Endothelial cell of umbilical vein (primary cell): ENCODE measurements at regions not wholly inside any gene's neighbourhood (a gene's known extent, or its start where the extent isn't known, plus 50 kb on each side); places are given as distances from the start of the nearest gene placed in this dataset.

Experiments used
- BruUV-seq: library from RNA; stranded (reverse); fragments of 400-500 nt; replicated peaks from 2 replicates; lab custom pipeline; 2021; lab: Mats Ljungman, UMichigan
- CTCF ChIA-PET: fragments of 300-600, 350-600 bp; sonication (Branson Sonifier 250); formaldehyde crosslinking; loops from one replicate; lab custom pipeline; 2021; ENCODE audit warnings: antibody characterized with exemption, inconsistent platforms; lab: Charles Lee
- POLR2A ChIA-PET: fragments of 300-600, 350-600 bp; sonication (Branson Sonifier 250); formaldehyde crosslinking; loops from one replicate; lab custom pipeline; 2021; ENCODE audit warnings: antibody characterized with exemption, inconsistent platforms; lab: Charles Lee
- DNase-seq: peaks from one replicate; pipeline ENCODE4 v3.0.0-alpha.2; 2011; ENCODE audit warnings: low read depth, low spot score
- FAIRE-seq: peaks from 2 replicates; lab custom pipeline; 2011; peaks lifted over from hg19 to GRCh38; lab: Jason Lieb, UNC
- H2AFZ ChIP-seq: 2 replicates; pipeline ENCODE4 v1.6.0; 2012; ENCODE audit warnings: low read depth, low read length, control low read depth, inconsistent platforms
- H3K27ac ChIP-seq: 2 replicates; pipeline ENCODE4 v1.5.1; 2011; ENCODE audit warnings: low read depth, mild to moderate bottlenecking, control low read depth, low read length, moderate library complexity; ENCODE audit not compliant: insufficient read depth
- H3K27me3 ChIP-seq, 2 experiments: 2 replicates each; pipeline versions ENCODE4 v1.6.0 to v1.6.1; 2011; ENCODE audit warnings: low read length in 2 of 2, mixed read lengths in 1 of 2; ENCODE audit not compliant: control insufficient read depth in 2 of 2, insufficient read depth in 2 of 2
- H3K36me3 ChIP-seq, 2 experiments: 2 replicates in 1 of 2; 3 replicates in 1 of 2; pipeline ENCODE4 v1.5.1; 2011; ENCODE audit warnings: low read length in 2 of 2, mild to moderate bottlenecking in 1 of 2, moderate library complexity in 1 of 2; ENCODE audit not compliant: control insufficient read depth in 2 of 2, insufficient read depth in 2 of 2; ENCODE audit errors: extremely low read depth in 1 of 2
- H3K4me1 ChIP-seq: 3 replicates; pipeline ENCODE4 v1.5.1; 2011; ENCODE audit warnings: mild to moderate bottlenecking, low read length; ENCODE audit not compliant: control insufficient read depth, insufficient read depth; ENCODE audit errors: extremely low read depth
- H3K4me2 ChIP-seq: 2 replicates; pipeline ENCODE4 v1.6.1; 2011; ENCODE audit warnings: low read length, control low read depth, mixed read lengths; ENCODE audit not compliant: insufficient read depth
- H3K4me3 ChIP-seq, 3 experiments: fragments of 200-600 bp in 1 of 3; sonication (generic), shearing (Covaris generic) in 1 of 3; replicated peaks in 1 of 3; 2 replicates each; pipeline ENCODE4 v1.5.1; 2011 to 2016; ENCODE audit warnings: control low read depth in 3 of 3, low read length in 3 of 3, mild to moderate bottlenecking in 2 of 3, inconsistent platforms in 1 of 3, low read depth in 1 of 3, moderate library complexity in 1 of 3; ENCODE audit not compliant: insufficient read depth in 1 of 3
- H3K79me2 ChIP-seq: 2 replicates; pipeline ENCODE4 v1.6.0; 2012; ENCODE audit warnings: low read length, inconsistent platforms; ENCODE audit not compliant: control insufficient read depth, insufficient read depth
- H3K9ac ChIP-seq: replicated peaks from 2 replicates; pipeline ENCODE3; 2011; ENCODE audit warnings: low read length, control low read depth; ENCODE audit not compliant: insufficient read depth; ENCODE audit errors: extremely low read depth
- H3K9me1 ChIP-seq: replicated peaks from 3 replicates; pipeline ENCODE4 v1.6.0; 2011; ENCODE audit warnings: mild to moderate bottlenecking, low read length; ENCODE audit not compliant: control insufficient read depth, insufficient read depth; ENCODE audit errors: extremely low read depth
- H3K9me3 ChIP-seq: replicated peaks from 2 replicates; pipeline ENCODE4 v1.5.1; 2012; ENCODE audit warnings: low read length, inconsistent platforms; ENCODE audit not compliant: control insufficient read depth, insufficient read depth
- H4K20me1 ChIP-seq: replicated peaks from 2 replicates; pipeline ENCODE3; 2011; ENCODE audit warnings: mild to moderate bottlenecking, low read length; ENCODE audit not compliant: control insufficient read depth, insufficient read depth; ENCODE audit errors: extremely low read depth
- EZH2 ChIP-seq: IDR thresholded peaks from 2 replicates; pipeline ENCODE4 v1.6.1; 2012; ENCODE audit warnings: borderline replicate concordance, low read depth, mild to moderate bottlenecking, moderate library complexity, low read length, inconsistent platforms; ENCODE audit not compliant: severe bottlenecking
- FOS ChIP-seq: IDR thresholded peaks from 2 replicates; pipeline ENCODE4 v1.6.1; 2011; ENCODE audit warnings: mild to moderate bottlenecking, low read length, moderate library complexity, borderline replicate concordance; ENCODE audit not compliant: insufficient read depth
- GATA2 ChIP-seq: IDR thresholded peaks from 2 replicates; pipeline ENCODE4 v1.7.0; 2011; ENCODE audit warnings: low read depth, mild to moderate bottlenecking, moderate library complexity, mixed read lengths, low read length; ENCODE audit not compliant: insufficient read length, insufficient read depth
- JUN ChIP-seq: IDR thresholded peaks from 2 replicates; pipeline ENCODE4 v1.6.1; 2011; ENCODE audit warnings: borderline replicate concordance, low read depth; ENCODE audit not compliant: insufficient read length, insufficient read depth
- MYC ChIP-seq: IDR thresholded peaks from one replicate; pipeline ENCODE4 v1.6.1; 2011; ENCODE audit warnings: mild to moderate bottlenecking, low read depth, low read length
- POLR2A ChIP-seq: IDR thresholded peaks from 2 replicates; pipeline ENCODE4 v1.6.1; 2012; ENCODE audit warnings: low read depth, mild to moderate bottlenecking, control low read depth, low read length
- POLR2AphosphoS5 ChIP-seq: IDR thresholded peaks from 2 replicates; pipeline ENCODE4 v1.6.1; 2012; ENCODE audit warnings: low read depth, mild to moderate bottlenecking, control low read depth, low read length, moderate library complexity; ENCODE audit not compliant: insufficient read depth
- dilution Hi-C: fragments of 300-500 bp; cut with MboI; formaldehyde crosslinking; loops from one replicate; pipeline ENCODE4 v1.15.0; 2019; ENCODE audit warnings: low sequenced_read_pairs; ENCODE audit not compliant: extremely low pct_ligation_motif_present
- intact Hi-C: fragments of 100-400 bp; cut with micrococcal nuclease; formaldehyde crosslinking; loops from one replicate; pipeline ENCODE4 v1.10.0; 2022
- TF ChIP-seq, protein P1 (sequence below), 2 donors: IDR thresholded peaks; 1 replicate in 1 of 2; 2 replicates in 1 of 2; pipeline ENCODE4 v1.5.1; 2011; ENCODE audit warnings: low read length in 2 of 2, mild to moderate bottlenecking in 2 of 2, moderate library complexity in 2 of 2, control low read depth in 1 of 2, inconsistent platforms in 1 of 2, low read depth in 1 of 2; ENCODE audit not compliant: insufficient read depth in 1 of 2; ENCODE audit errors: extremely low read depth in 1 of 2
- TF ChIP-seq, protein P2 (sequence below): IDR thresholded peaks from 2 replicates; pipeline ENCODE4 v1.6.1; 2011; ENCODE audit not compliant: insufficient read depth, insufficient read length

DNA sequence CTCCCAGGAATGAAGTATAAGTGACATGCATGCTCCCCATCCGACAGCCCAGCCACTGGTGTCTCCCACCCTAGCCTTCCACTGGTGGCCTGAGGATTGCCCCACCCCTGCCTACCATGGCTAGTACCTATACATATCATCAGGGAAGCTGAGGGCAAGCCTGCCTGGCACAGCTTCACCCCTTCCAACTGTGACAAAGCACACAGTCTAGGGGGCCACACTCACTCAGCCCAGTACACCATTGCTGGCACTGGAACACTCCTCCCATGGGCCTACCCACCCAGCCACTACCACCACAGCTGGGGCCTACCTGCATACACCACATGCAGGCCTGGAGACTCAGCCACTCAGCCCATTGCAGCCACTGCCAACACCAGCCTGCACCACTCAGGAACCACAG, 393.1 kb upstream of the STEAP1 start:
- POLR2A ChIA-PET: no interaction called here
- intact Hi-C loops: no loop called here
- TF ChIP-seq GATA2 (no peak), MYC (no peak), FOS (no peak), JUN (no peak), EZH2 (no peak), POLR2A (no peak), POLR2AphosphoS5 (no peak)
- TF ChIP-seq, protein P1, sequence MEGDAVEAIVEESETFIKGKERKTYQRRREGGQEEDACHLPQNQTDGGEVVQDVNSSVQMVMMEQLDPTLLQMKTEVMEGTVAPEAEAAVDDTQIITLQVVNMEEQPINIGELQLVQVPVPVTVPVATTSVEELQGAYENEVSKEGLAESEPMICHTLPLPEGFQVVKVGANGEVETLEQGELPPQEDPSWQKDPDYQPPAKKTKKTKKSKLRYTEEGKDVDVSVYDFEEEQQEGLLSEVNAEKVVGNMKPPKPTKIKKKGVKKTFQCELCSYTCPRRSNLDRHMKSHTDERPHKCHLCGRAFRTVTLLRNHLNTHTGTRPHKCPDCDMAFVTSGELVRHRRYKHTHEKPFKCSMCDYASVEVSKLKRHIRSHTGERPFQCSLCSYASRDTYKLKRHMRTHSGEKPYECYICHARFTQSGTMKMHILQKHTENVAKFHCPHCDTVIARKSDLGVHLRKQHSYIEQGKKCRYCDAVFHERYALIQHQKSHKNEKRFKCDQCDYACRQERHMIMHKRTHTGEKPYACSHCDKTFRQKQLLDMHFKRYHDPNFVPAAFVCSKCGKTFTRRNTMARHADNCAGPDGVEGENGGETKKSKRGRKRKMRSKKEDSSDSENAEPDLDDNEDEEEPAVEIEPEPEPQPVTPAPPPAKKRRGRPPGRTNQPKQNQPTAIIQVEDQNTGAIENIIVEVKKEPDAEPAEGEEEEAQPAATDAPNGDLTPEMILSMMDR (IDR thresholded peaks at IDR 0.05; ENCODE audit: extremely low read depth in 1 of 2, insufficient read depth in 1 of 2, low read depth in 1 of 2, low read length in 2 of 2): no peak
- TF ChIP-seq, protein P2, sequence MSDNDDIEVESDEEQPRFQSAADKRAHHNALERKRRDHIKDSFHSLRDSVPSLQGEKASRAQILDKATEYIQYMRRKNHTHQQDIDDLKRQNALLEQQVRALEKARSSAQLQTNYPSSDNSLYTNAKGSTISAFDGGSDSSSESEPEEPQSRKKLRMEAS: no peak

More for the DNA sequence above, 393.1 kb upstream of the STEAP1 start:
- DNase-seq (no peak), FAIRE-seq (no peak)
- H3K9me3 ChIP-seq: no peaks in the 10 kb centered on the region
- H3K9me1 ChIP-seq: no peaks in the 10 kb centered on the region
- BruUV-seq: no TSS peak
- no peak overlapping the region for H3K27ac ChIP-seq
- dilution Hi-C loops: no loop called here
- no peaks in the 10 kb centered on the region for H3K79me2 ChIP-seq
- no peak overlapping the region for H3K9ac ChIP-seq
- H4K20me1 ChIP-seq: no peaks in the 10 kb centered on the region
- H2AFZ ChIP-seq: no peak overlapping the region
- CTCF ChIA-PET: no interaction called here
- no peak overlapping the region for H3K4me2 ChIP-seq
- H3K4me3 ChIP-seq: no peak overlapping the region
- no peaks in the 10 kb centered on the region for H3K27me3 ChIP-seq
- H3K36me3 ChIP-seq: no peaks in the 10 kb centered on the region
- H3K4me1 ChIP-seq: no peaks in the 10 kb centered on the region
